Activated naive CD4-positive, alpha-beta T cell treated with Interleukin-2 at 50 U/mL for 16 hours (primary cell): ENCODE measurements at regions not wholly inside any gene's neighbourhood (a gene's known extent, or its start where the extent isn't known, plus 50 kb on each side); places are given as distances from the start of the nearest gene placed in this dataset.

Experiments
- DNase-seq: peaks from one replicate; pipeline ENCODE4 v3.0.0-alpha.2; 2020

DNA sequence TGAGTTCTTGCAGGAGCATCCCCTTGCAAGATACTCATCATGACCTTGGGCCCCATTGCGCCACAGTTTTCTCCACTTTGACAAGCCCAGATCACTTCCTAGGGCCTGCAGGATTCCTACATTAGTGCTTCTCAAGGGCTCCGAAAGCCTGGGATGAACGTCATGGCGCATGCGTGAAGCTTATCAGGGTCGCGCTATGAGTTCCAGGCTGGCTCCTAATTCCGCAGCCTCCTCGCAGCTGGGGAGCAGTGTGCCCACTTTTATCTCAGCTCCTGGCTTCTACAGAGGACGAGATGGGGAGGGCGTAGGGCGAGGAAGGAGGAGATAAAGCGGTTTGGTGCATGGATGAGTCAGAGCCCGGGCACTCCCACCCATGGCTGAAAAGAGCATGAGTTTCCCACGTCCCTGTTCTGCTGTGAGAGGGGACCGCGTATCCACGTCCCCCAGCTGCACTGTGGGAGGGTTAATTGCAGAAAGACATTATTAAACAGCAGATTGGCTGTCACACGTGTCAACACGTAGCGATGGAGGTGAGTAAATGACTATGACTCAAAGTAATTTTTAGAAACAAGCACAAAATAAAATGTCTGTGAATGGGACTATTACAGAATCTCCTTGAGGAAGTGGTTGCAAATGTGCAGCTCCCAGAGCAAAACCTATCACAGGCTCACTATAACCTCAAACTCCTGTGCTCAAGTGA lies 72.9 kb upstream of the DSP start:
- peak; percentile 3 for DNase-seq

DNA sequence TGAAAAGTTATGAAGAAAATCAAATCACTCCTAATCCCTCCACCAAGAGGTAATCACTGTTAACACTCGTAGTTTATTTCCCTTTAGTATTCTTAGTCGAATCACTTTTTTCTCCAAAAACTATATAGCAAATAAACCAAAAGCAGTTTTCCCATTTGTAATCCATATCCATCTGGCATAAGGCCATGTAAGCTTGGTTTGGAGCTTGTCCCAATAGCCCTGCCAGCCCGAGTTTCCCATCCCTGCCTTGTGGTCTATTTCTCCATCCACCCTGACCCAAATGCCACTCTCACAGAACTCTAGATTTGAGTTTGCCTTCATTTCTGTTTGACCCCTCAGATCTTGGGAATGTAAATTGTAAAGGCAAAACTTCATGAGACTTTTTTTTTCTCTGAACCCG lies 71.8 kb upstream of the DSP start:
- DNase-seq = no peak

DNA sequence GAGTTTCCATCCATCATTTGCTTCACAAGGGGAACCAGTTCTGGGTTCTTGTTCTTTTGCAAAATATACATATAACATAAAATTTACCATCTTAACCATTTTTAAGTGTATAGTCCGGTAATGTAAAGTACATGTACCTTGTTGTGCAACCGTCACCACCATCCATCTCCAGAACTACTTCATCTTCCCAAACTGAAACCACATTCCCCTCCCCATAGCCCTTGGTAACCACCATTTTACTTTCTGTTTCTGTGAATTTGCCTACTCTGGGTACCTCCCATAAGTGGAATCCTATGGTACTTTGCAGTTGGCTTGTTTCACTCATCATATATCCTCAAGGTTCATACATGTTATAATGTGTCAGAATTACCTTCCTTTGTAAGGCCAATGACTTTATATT lies 70.3 kb upstream of the DSP start:
- DNase-seq = no peak

DNA sequence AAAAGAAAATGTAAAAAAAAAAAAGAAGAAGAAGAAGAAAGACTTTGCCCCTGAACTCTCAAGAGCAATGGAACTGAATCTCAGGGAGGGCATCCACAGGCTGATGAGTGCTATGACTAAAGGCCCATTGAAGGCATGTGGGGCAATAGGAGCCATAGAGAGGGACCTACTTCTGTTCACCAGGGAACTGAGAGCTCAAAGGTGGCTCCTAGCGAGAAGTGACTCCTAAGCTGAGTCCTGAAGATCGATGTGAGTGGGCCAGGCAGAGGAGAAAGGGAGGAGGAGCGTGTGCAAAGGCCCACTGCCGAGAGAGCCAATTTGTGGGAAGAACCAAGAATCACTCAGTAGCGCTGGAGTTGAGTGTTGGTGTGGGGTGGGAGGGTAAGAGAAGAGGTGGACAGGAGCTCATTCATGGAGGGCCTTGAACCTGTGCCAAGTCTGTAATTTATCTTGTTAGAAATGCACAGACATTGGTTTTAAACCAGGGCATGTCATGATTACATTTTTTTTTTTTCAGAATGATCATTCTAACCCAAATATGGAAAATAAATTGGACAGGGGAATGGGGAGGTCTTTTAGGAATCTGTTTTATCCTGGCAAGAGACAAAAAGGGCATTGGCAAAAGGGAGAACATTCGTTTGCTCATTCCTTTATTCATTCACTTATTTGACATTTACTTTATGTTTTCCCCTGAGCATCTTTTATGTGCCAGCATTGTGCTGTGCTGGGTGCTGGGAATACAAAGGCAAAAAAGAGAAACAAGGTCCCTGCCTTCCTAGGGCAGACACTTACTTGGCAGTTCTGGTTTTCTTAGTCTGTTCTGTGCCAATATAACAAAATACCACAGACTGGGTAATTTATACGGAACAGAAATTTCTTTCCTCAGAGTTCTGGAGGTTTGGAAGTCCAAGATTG lies 67.4 kb upstream of the DSP start:
- no peak for DNase-seq

DNA sequence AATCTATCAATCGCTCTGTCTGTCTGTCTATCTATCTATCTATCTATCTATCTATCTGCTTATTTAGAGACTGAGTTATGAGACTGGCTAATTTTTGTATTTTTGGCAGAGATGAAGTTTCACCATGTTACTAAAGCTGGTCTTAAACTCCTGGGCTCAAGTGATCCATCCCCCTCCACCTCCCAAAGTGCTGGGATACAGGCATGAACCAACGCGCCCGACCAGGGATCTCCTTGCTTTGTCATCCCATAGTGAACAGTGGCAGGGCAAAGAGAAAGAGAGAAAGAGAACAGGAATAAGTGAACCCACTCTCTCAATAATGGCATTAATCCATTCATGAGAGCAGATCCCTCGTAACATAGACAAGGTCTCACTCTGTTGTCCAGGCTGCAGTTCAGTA lies 66.4 kb upstream of the DSP start:
- DNase-seq = no peak

DNA sequence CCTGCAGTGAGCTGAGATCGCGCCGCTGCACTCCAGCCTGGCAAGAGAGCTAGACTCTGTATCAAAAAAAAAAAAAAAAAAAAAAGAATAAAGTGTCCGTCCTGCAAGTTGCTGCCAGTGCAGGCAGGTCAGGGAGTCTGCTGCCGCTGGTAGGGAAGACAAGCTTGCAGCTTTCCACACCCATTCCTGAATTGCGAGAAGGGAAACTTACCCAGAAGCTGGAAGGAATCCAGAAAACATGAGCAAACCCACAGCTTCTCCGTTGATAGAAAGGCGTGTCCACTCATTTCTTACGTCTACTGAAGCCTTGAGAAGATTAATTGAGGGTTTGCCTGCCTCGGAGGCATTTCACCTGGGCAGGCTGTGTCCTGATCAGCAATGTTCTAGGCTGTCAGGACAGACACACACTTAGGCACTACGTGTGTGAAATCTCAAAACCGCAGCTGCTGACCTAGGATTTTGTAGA lies 61.6 kb upstream of the DSP start:
- DNase-seq = no peak

DNA sequence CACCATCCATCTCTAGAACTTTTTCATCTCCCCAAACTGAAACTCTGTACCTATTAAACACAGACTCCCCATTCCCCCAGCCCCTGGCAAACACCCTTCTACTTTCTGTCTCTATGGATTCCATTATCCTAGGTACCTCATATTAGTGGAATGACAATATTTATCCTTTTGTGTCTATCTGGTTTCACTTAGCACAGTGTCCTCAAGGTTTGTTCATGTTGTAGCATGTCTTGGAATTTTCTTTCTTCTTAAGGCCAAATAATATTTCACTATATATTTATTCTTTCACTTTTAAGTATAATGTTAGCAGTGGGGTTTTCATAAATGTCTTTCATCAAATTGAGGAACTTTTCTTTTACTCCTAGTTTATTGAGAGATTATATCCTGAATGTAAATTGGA lies 56.8 kb upstream of the DSP start:
- DNase-seq = no peak

DNA sequence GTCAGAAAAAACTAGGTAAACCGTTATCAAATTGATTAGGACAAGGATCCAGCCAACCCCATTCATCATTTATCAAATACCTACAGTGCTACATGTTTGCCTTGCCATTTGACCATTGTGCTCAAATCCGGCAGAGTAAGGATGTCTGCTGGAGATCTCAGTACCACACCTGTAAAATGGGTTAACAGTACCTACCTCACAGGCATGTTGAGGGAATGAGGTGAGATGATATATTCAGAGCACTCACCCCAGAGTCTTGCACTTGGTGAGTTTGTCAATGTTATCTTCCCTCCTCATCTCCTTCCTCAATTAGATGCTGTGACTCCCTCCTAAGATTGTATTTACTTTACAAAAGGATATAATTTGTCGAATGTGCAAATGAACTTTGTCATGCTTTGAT lies 54.5 kb upstream of the DSP start:
- no peak for DNase-seq

DNA sequence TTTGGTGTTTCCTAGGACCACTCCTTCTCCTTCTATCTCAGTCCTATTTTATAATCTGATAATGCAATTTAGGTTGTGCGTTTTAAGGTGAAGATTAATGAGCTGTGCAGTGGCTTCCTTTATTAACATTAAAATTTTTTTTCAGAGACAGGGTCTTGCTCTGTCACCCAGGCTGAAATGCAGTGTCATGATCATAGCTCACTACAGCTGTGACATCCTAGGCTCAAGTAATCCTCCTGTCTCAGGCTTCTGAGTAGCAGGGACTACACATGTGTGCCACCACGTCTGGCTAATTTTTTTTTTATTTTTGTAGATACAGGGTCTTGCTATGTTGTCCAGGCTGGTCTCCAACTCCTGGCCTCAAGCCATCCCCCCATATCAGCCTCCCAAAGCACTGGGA lies 53.0 kb upstream of the DSP start:
- no peak for DNase-seq

DNA sequence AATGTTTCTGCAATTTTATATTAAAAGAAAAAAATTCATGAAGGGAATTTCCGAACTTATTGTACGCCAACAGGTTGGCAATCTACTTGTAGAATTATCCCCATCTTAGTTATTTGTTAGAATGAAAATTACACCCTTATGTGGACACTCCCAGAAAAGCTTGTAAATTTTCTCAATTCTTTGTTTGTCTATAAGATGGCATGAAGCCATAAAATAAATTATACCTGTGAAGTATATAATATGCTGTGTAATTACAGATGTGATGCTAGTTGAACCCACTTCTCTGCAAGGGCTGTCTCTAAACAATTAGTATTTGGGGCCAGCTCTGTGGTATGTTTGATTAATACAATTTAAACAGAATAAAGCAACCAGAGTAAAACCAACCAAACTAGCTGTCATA lies 52.1 kb upstream of the DSP start:
- DNase-seq = no peak
